Kidney epithelial cell (primary cell): ENCODE measurements at regions not wholly inside any gene's neighbourhood (a gene's known extent, or its start where the extent isn't known, plus 50 kb on each side); places are given as distances from the start of the nearest gene placed in this dataset.

Experiments
- DNase-seq: peaks from one replicate; pipeline ENCODE4 v3.0.0-alpha.2; 2010; ENCODE audit warnings: low read depth
- H3K27me3 ChIP-seq: 2 replicates; pipeline ENCODE4 v1.6.0; 2011; ENCODE audit warnings: low read length; ENCODE audit not compliant: control insufficient read depth, insufficient read depth
- H3K36me3 ChIP-seq: 2 replicates; pipeline ENCODE4 v1.5.1; 2011; ENCODE audit warnings: low read length; ENCODE audit not compliant: control insufficient read depth, insufficient read depth
- H3K4me3 ChIP-seq: 2 replicates; pipeline ENCODE4 v1.5.1; 2011; ENCODE audit warnings: low read depth, mild to moderate bottlenecking, control low read depth, low read length
- CTCF ChIP-seq: IDR thresholded peaks from 2 replicates; pipeline ENCODE4 v1.5.1; 2011; ENCODE audit warnings: mild to moderate bottlenecking, moderate library complexity, low read length, control low read depth, inconsistent platforms; ENCODE audit not compliant: insufficient read depth, poor library complexity, severe bottlenecking

GRCh38 chr16:66298006-66298405 is 68.5 kb upstream of the CDH5 start:
- Histone ChIP-seq H3K27me3 (peaks cover 7% of the 10 kb centered on the region), H3K36me3 (no peaks in the 10 kb centered on the region)

GRCh38 chr16:66296591-66296990 is 69.9 kb upstream of the CDH5 start:
- no peak overlapping the region for H3K4me3 ChIP-seq
- no peaks in the 10 kb centered on the region for H3K36me3 ChIP-seq
- no peak for TF ChIP-seq CTCF
- peaks cover 11% of the 10 kb centered on the region for H3K27me3 ChIP-seq
- DNase-seq: no peak

More at GRCh38 chr16:66298006-66298405, 68.5 kb upstream of the CDH5 start:
- no peak for DNase-seq
- TF ChIP-seq CTCF: no peak
- no peak overlapping the region for H3K4me3 ChIP-seq

- TF ChIP-seq CTCF: no peak
- Histone ChIP-seq H3K4me3 (no peak overlapping the region), H3K27me3 (peaks cover 11% of the 10 kb centered on the region), H3K36me3 (no peaks in the 10 kb centered on the region)
- no peak for DNase-seq
These were observed 70.5 kb upstream of the CDH5 start for GRCh38 chr16:66295761-66296546.

- DNase-seq: no peak
- Histone ChIP-seq H3K27me3 (peaks cover 11% of the 10 kb centered on the region), H3K36me3 (no peaks in the 10 kb centered on the region), H3K4me3 (no peak overlapping the region)
- TF ChIP-seq CTCF: no peak
These were observed 71.3 kb upstream of the CDH5 start for GRCh38 chr16:66295213-66295612.

- Histone ChIP-seq H3K36me3 (no peaks in the 10 kb centered on the region), H3K4me3 (no peak overlapping the region), H3K27me3 (peaks cover 11% of the 10 kb centered on the region)
- TF ChIP-seq CTCF: no peak
- no peak for DNase-seq
These were observed 72.0 kb upstream of the CDH5 start for GRCh38 chr16:66294507-66294906.

- H3K27me3 ChIP-seq: peaks cover 11% of the 10 kb centered on the region
- no peak for DNase-seq
- no peak overlapping the region for H3K4me3 ChIP-seq
- no peak for TF ChIP-seq CTCF
- H3K36me3 ChIP-seq: no peaks in the 10 kb centered on the region
These were observed 72.6 kb upstream of the CDH5 start for GRCh38 chr16:66293932-66294331.
